PC-3 (cell line): ENCODE measurements at regions not wholly inside any gene's neighbourhood (a gene's known extent, or its start where the extent isn't known, plus 50 kb on each side); places are given as distances from the start of the nearest gene placed in this dataset.
A peak's percentile ranks its signal among the peaks of the same experiment; 100 is the strongest.

Source experiments
- ATAC-seq: fragments of 200-7000 bp; cut with Tn5 transposase; 2 replicates; pipeline ENCODE4 v1.9.1; 2020; ENCODE audit warnings: mild to moderate bottlenecking, moderate library complexity
- BruUV-seq: library from RNA; stranded (reverse); fragments of 400-500 nt; replicated peaks from 2 replicates; lab custom pipeline; 2021; lab: Mats Ljungman, UMichigan
- CTCF ChIA-PET: fragments of 300-600 bp; sonication (Branson Sonifier 250); formaldehyde crosslinking; loops from one replicate; lab custom pipeline; 2022; ENCODE audit warnings: antibody characterized with exemption; lab: Charles Lee
- POLR2A ChIA-PET: fragments of 300-600 bp; sonication (Branson Sonifier 250); formaldehyde crosslinking; loops from one replicate; lab custom pipeline; 2022; ENCODE audit warnings: antibody characterized with exemption; ENCODE audit not compliant: unreplicated experiment; lab: Charles Lee
- DNase-seq: peaks from one replicate; pipeline ENCODE4 v3.0.0-alpha.2; 2015
- H2AFZ ChIP-seq: fragments of 300-600 bp; sonication (generic); 2 replicates; pipeline ENCODE4 v1.6.0; 2016; ENCODE audit warnings: antibody characterized with exemption, low read length
- H3F3A ChIP-seq: fragments of 300-600 bp; sonication (generic); one replicate; pipeline ENCODE4 v1.6.0; 2017; ENCODE audit warnings: antibody characterized with exemption, low read length, control low read depth, mild to moderate bottlenecking; ENCODE audit not compliant: unreplicated experiment
- H3K27ac ChIP-seq: fragments of 300-600 bp; sonication (generic); 2 replicates; pipeline ENCODE4 v1.5.1; 2016; ENCODE audit warnings: mild to moderate bottlenecking, low read length
- H3K27me3 ChIP-seq: fragments of 300-600 bp; sonication (generic); 2 replicates; pipeline ENCODE4 v1.6.1; 2016; ENCODE audit warnings: low read length, mixed read lengths
- H3K36me3 ChIP-seq: fragments of 300-600 bp; sonication (generic); 2 replicates; pipeline ENCODE4 v1.6.1; 2016; ENCODE audit warnings: low read depth, mixed run types, low read length, mixed read lengths
- H3K4me1 ChIP-seq: fragments of 300-600 bp; sonication (generic); 2 replicates; pipeline ENCODE4 v1.5.1; 2016; ENCODE audit warnings: low read length; ENCODE audit not compliant: insufficient read depth
- H3K4me2 ChIP-seq: fragments of 300-600 bp; sonication (generic); 2 replicates; pipeline ENCODE4 v1.6.0; 2016; ENCODE audit warnings: low read length
- H3K4me3 ChIP-seq: fragments of 300-600 bp; sonication (generic); 2 replicates; pipeline ENCODE4 v1.5.1; 2016; ENCODE audit warnings: mild to moderate bottlenecking, low read length, mixed read lengths
- H3K79me2 ChIP-seq: fragments of 300-600 bp; sonication (generic); 2 replicates; pipeline ENCODE4 v1.6.1; 2017; ENCODE audit warnings: low read length, mixed read lengths
- H3K9ac ChIP-seq: fragments of 300-600 bp; sonication (generic); 2 replicates; pipeline ENCODE4 v1.6.0; 2016; ENCODE audit warnings: mild to moderate bottlenecking, low read length
- H3K9me2 ChIP-seq: fragments of 300-600 bp; sonication (generic); replicated peaks from 2 replicates; pipeline ENCODE4 v1.6.1; 2016; ENCODE audit warnings: mixed run types, low read length, mixed read lengths
- H3K9me3 ChIP-seq: fragments of 300-600 bp; sonication (generic); 2 replicates; pipeline ENCODE4 v1.6.1; 2016; ENCODE audit warnings: low read length, mixed read lengths
- H4K20me1 ChIP-seq: fragments of 300-600 bp; sonication (generic); 2 replicates; pipeline ENCODE4 v1.6.1; 2016; ENCODE audit warnings: low read length, mixed read lengths
- CTCF ChIP-seq: fragments of 300-600 bp; sonication (generic); conservative IDR thresholded peaks from 2 replicates; pipeline ENCODE4 v1.5.1; 2017; ENCODE audit warnings: antibody characterized with exemption, low read depth, mild to moderate bottlenecking, low read length
- EZH2 ChIP-seq: fragments of 300-600 bp; sonication (generic); IDR thresholded peaks from one replicate; pipeline ENCODE4 v1.6.1; 2017; ENCODE audit warnings: antibody characterized with exemption, mild to moderate bottlenecking, low read length; ENCODE audit not compliant: unreplicated experiment
- EZH2phosphoT487 ChIP-seq: fragments of 300-600 bp; sonication (generic); IDR thresholded peaks from 2 replicates; pipeline ENCODE4 v1.6.1; 2018; ENCODE audit warnings: mild to moderate bottlenecking, antibody characterized with exemption, low read length, borderline replicate concordance
- intact Hi-C: fragments of 100-400 bp; cut with micrococcal nuclease; formaldehyde crosslinking; loops from 2 replicates; pipeline ENCODE4 v1.9.0; 2023

- Histone ChIP-seq H3K4me3 (0 out of 2 replicates have a peak overlapping the region, but pooled peaks have one; percentile 4), H3K27ac (peak overlapping the region; percentile 77), H3F3A (peaks cover 5% of the 10 kb centered on the region), H3K9me3 (no peaks in the 10 kb centered on the region), H4K20me1 (no peaks in the 10 kb centered on the region), H3K36me3 (no peaks in the 10 kb centered on the region), H3K27me3 (no peaks in the 10 kb centered on the region), H3K79me2 (no peaks in the 10 kb centered on the region), H3K9ac (peak overlapping the region; percentile 28; the same call in 1 of the 2 replicates), H3K4me1 (peaks cover 25% of the 10 kb centered on the region), H3K9me2 (no peaks in the 10 kb centered on the region), H2AFZ (0 out of 2 replicates have a peak overlapping the region, but pooled peaks have one; percentile 23), H3K4me2 (peak overlapping the region; percentile 49)
- ATAC-seq, result peak; percentile 29
- POLR2A ChIA-PET, result no interaction called here
- CTCF ChIA-PET, result interaction anchor here (0.6 kb wide), 1 partner anchor 216 kb away, joined by 3 read pairs; no protein-coding TSS in a partner anchor
- peak; percentile 4 for DNase-seq
- BruUV-seq, result no TSS peak
- TF ChIP-seq CTCF (no peak), EZH2phosphoT487 (no peak), EZH2 (no peak)
- intact Hi-C loops, result loop anchor here (2.0 to 5.0 kb wide), 2 partner anchors 107 to 224 kb away; no protein-coding TSS in a partner anchor
Observed at GRCh38 chr3:96705895-96706294, 108.5 kb upstream of the EPHA6 start.

GRCh38 chr3:96706509-96706908, 107.9 kb upstream of the EPHA6 start:
- H3K27ac ChIP-seq, result no peak overlapping the region
- no peaks in the 10 kb centered on the region for H3K27me3 ChIP-seq
- DNase-seq (no peak), ATAC-seq (no peak; the same call in 1 of the 2 replicates)
- POLR2A ChIA-PET, result no interaction called here
- H3K4me2 ChIP-seq, result no peak overlapping the region
- H3K4me1 ChIP-seq, result peaks cover 25% of the 10 kb centered on the region
- H3K9me3 ChIP-seq, result no peaks in the 10 kb centered on the region
- TF ChIP-seq EZH2phosphoT487 (no peak), CTCF (no peak), EZH2 (no peak)
- CTCF ChIA-PET, result no interaction called here
- peaks cover 5% of the 10 kb centered on the region for H3F3A ChIP-seq
- H3K36me3 ChIP-seq, result no peaks in the 10 kb centered on the region
- H3K9ac ChIP-seq, result no peak overlapping the region
- BruUV-seq, result no TSS peak
- H2AFZ ChIP-seq, result no peak overlapping the region
- intact Hi-C loops, result loop anchor here (2.0 to 5.0 kb wide), 2 partner anchors 106 to 224 kb away; no protein-coding TSS in a partner anchor
- H3K4me3 ChIP-seq, result no peak overlapping the region
- no peaks in the 10 kb centered on the region for H4K20me1 ChIP-seq
- H3K9me2 ChIP-seq, result no peaks in the 10 kb centered on the region
- no peaks in the 10 kb centered on the region for H3K79me2 ChIP-seq

- DNase-seq (no peak), ATAC-seq (no peak)
- Histone ChIP-seq H3K4me1 (peaks cover 5% of the 10 kb centered on the region), H2AFZ (no peak overlapping the region), H3K27ac (no peak overlapping the region), H3K9ac (no peak overlapping the region), H3K79me2 (no peaks in the 10 kb centered on the region), H3K4me3 (no peak overlapping the region), H3K9me2 (no peaks in the 10 kb centered on the region), H3K9me3 (no peaks in the 10 kb centered on the region), H3K36me3 (no peaks in the 10 kb centered on the region), H4K20me1 (no peaks in the 10 kb centered on the region), H3F3A (no peaks in the 10 kb centered on the region), H3K4me2 (no peak overlapping the region), H3K27me3 (no peaks in the 10 kb centered on the region)
- ChIA-PET CTCF (no interaction called here), POLR2A (no interaction called here)
- intact Hi-C loops, result loop anchor here (2.0 kb wide), 1 partner anchor 37 kb away; no protein-coding TSS in a partner anchor
- TF ChIP-seq EZH2phosphoT487, result no peak
- TF ChIP-seq CTCF, result no peak
- no peak for TF ChIP-seq EZH2
- no TSS peak for BruUV-seq
Observed at GRCh38 chr3:96711816-96712215, 102.6 kb upstream of the EPHA6 start.
